ENCODE measurements at regions not wholly inside any gene's neighbourhood (a gene's known extent, or its start where the extent isn't known, plus 50 kb on each side); places are given as distances from the start of the nearest gene placed in this dataset.

DNA sequence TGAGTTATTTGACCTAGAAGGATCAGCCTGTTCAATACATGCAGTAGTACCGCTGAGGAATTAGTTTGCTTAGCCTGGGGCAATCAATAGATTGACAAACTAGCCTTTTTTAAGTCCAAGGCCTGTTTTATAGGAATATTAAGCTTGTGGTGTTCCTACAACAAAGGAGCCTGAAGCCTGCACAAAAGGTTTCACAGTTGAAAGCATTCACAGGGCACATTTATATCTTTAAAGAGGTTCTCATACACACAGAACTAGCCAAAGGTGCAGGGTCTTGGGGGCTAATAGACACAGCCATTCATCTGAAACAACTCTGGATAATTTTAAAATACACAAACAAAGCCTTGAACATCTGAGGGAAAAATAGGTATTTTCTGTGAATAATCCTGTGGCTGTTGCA, 160.3 kb downstream of the RPS29 start:
- H3K4me3 ChIP-seq (ENCODE audit: low read depth, low read length), result no peak overlapping the region
- TF ChIP-seq, protein P1, sequence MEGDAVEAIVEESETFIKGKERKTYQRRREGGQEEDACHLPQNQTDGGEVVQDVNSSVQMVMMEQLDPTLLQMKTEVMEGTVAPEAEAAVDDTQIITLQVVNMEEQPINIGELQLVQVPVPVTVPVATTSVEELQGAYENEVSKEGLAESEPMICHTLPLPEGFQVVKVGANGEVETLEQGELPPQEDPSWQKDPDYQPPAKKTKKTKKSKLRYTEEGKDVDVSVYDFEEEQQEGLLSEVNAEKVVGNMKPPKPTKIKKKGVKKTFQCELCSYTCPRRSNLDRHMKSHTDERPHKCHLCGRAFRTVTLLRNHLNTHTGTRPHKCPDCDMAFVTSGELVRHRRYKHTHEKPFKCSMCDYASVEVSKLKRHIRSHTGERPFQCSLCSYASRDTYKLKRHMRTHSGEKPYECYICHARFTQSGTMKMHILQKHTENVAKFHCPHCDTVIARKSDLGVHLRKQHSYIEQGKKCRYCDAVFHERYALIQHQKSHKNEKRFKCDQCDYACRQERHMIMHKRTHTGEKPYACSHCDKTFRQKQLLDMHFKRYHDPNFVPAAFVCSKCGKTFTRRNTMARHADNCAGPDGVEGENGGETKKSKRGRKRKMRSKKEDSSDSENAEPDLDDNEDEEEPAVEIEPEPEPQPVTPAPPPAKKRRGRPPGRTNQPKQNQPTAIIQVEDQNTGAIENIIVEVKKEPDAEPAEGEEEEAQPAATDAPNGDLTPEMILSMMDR (IDR thresholded peaks at IDR 0.05; ENCODE audit: low read depth, low read length, missing control alignments), result no peak
- no peak for DNase-seq (ENCODE audit: low read depth)

DNA sequence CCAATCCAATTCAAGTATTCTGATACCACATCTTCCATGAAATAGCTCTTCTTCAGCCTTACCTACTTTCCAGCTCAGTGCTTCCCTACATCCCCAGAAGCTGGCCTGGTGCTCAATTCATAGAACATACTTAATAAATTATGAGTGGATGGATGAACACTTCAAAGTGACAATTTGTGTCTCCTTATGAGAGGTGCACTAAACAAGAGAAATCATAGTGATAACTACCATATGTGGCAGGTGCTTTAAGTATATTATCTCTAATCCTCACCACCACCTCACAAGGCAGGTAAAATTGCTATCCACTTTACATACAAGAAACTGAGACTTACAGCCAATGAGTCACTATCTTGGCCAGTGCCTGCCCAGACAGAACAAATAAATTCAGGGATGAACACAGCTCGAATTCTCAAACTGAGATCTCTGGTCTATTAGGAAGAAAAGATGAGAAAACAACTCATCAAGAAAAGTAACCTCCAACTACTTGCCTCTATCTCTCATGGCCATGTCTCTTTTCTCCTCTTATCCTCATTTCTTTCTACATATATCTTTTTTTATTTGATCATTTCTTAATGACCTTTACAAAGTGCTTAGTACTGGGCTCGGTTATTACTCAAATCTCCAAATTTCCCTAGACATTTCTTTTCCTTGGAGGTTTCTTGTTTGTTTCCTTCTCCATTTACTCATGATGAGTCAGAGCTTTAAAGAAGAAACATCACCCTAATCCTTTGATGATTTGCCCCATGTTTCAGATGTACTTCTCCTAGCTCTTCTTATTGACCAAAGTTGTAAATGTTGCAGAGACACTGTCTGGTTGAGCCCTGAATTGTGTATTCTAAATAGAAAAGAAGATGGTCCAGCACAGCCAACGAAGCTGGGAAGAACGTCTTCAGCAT, 161.5 kb downstream of the RPS29 start:
- no peak overlapping the region for H3K4me3 ChIP-seq (ENCODE audit: low read depth, low read length)
- DNase-seq (ENCODE audit: low read depth), result no peak
- TF ChIP-seq, protein P1 (IDR thresholded peaks at IDR 0.05; ENCODE audit: low read depth, low read length, missing control alignments), result no peak

DNA sequence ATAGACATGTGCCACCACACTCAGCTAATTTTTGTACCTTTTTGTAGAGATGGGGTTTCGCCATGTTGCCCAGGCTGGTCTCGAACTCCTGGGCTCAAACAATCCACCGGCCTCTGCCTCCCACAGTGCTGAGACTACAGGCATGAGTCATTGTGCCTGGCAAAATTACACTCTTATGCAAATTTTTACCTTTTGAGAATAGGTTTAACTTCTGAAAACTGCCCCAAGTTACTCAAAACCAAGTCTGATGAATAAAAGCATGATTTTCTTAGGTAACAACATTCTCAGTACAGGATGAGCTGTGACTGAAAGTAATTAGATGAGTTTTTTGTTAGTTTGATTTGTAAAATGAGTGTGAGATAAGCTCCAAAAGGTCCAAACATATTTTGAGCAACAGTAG, 166.0 kb downstream of the RPS29 start:
- TF ChIP-seq, protein P1 (IDR thresholded peaks at IDR 0.05; ENCODE audit: low read depth, low read length, missing control alignments), result no peak
- DNase-seq (ENCODE audit: low read depth), result no peak
- H3K4me3 ChIP-seq (ENCODE audit: low read depth, low read length), result no peak overlapping the region

DNA sequence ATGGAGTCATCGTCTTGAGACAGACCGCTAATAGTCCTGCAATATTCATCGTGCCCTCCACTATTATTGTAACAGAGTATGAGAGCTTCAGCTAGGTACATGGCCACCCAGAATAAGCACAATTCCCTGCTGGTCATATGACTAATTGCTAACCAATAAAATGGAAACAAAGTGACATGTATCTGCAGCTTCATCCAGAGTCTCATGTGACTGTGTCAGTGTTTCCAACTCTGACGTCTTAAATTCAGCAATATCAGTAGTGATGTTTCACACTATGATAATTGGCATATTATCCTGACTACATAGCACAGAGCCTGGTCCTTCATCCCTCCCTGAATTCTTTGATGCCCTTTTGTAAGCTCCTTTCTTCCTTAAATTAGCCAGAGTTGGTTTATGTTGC, 167.4 kb downstream of the RPS29 start:
- H3K4me3 ChIP-seq (ENCODE audit: low read depth, low read length), result no peak overlapping the region
- TF ChIP-seq, protein P1 (IDR thresholded peaks at IDR 0.05; ENCODE audit: low read depth, low read length, missing control alignments), result no peak
- no peak for DNase-seq (ENCODE audit: low read depth)

DNA sequence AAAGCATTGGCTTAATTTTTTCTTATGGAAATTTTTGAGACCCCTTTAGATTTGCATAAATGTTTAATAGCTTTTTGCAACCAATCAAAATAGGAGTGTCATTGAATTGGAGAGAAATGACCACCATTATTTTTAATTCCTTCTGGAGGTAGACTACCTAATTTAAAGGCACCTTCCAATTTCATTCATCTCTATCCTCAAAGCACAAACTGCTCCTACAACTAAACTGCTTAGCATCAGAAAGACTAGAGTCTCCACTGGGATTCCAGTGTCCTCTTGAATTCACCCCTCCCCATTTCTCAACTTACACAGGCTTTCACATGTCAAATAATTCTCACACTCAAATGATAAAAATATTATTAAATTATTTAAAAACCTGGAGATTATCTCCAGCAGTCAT, 168.4 kb downstream of the RPS29 start:
- H3K4me3 ChIP-seq (ENCODE audit: low read depth, low read length), result no peak overlapping the region
- TF ChIP-seq, protein P1 (IDR thresholded peaks at IDR 0.05; ENCODE audit: low read depth, low read length, missing control alignments), result no peak
- no peak for DNase-seq (ENCODE audit: low read depth)

DNA sequence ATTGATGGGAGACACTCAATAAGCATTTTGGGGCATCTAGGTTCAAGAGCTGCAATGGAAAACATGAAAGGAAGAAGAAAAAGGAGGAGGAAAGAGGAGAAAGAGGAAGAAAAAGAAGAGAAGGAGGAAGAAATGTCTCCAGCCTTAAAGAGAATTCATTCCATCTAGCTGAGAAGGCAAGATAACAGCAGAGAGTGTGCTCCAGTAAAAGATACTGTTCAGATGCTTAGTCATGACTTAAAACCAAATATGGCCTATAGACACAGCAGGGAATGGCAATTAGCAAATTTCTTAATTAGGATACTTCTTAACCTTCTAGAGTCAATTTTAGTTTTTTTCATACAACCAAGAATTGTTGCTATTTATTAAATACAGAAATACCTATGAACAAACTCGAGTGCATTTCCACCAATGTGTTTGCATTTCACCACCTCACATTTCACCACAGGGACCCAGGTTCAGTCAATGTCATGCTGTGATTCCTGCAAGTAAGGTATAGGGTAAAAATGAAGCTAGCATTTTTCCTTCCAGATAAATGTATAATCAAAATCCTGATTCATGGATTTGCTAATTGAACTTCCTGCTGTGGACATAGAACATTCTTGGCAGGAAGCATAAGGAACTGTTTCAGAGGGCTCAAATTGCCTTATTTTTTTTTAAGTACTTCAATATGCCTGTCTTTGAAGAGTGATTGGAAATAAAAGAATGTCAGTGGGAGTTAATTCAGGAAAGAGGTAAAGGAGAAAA, 177.8 kb downstream of the RPS29 start:
- no peak for DNase-seq (ENCODE audit: low read depth)
- no peak overlapping the region for H3K4me3 ChIP-seq (ENCODE audit: low read depth, low read length)
- TF ChIP-seq, protein P1 (IDR thresholded peaks at IDR 0.05; ENCODE audit: low read depth, low read length, missing control alignments), result no peak

All from GM12864 (cell line).